ENCODE measurements at regions not wholly inside any gene's neighbourhood (a gene's known extent, or its start where the extent isn't known, plus 50 kb on each side); places are given as distances from the start of the nearest gene placed in this dataset.

DNA sequence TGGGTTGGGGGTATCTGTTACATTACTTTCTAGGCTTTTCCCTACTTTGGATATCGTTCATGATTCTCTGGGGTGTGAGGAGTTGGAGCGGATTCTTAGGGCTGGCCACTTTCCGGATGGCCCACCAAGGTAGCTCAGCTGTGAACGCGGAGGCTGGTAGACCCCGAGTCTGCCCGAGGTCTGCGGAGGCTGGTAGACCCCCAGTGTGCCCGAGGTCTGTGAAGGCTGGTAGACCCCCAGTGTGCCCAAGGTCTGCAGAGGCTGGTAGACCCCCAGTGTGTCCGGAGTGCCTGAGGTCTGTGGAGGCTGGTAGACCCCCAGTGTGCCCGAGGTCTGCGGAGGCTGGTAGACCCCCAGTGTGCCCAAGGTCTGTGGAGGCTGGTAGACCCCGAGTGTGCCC lies 99.2 kb upstream of the ZNF469 start:
- H4K20me1 ChIP-seq (ENCODE audit: insufficient read depth, low read length), result no peaks in the 10 kb centered on the region
- H3K27me3 ChIP-seq (ENCODE audit: insufficient read depth, low read length), result no peaks in the 10 kb centered on the region
- no peak overlapping the region for H2AFZ ChIP-seq (ENCODE audit: low read length)
- peak; percentile 60 for DNase-seq (ENCODE audit: insufficient read length, low spot score, missing footprints)
- H3K79me2 ChIP-seq (ENCODE audit: insufficient read depth, low read length), result no peaks in the 10 kb centered on the region
- no peak overlapping the region for H3K27ac ChIP-seq (ENCODE audit: low read depth, low read length)
- H3K9me3 ChIP-seq (ENCODE audit: low read depth, low read length), result peaks cover 12% of the 10 kb centered on the region
- H3K4me2 ChIP-seq (ENCODE audit: insufficient read depth, low read length), result no peak overlapping the region
- H3K36me3 ChIP-seq (ENCODE audit: insufficient read depth, low read length), result no peaks in the 10 kb centered on the region
- no peak overlapping the region for H3K4me3 ChIP-seq (ENCODE audit: insufficient read depth, low read length)
- TF ChIP-seq, protein P1, sequence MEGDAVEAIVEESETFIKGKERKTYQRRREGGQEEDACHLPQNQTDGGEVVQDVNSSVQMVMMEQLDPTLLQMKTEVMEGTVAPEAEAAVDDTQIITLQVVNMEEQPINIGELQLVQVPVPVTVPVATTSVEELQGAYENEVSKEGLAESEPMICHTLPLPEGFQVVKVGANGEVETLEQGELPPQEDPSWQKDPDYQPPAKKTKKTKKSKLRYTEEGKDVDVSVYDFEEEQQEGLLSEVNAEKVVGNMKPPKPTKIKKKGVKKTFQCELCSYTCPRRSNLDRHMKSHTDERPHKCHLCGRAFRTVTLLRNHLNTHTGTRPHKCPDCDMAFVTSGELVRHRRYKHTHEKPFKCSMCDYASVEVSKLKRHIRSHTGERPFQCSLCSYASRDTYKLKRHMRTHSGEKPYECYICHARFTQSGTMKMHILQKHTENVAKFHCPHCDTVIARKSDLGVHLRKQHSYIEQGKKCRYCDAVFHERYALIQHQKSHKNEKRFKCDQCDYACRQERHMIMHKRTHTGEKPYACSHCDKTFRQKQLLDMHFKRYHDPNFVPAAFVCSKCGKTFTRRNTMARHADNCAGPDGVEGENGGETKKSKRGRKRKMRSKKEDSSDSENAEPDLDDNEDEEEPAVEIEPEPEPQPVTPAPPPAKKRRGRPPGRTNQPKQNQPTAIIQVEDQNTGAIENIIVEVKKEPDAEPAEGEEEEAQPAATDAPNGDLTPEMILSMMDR (IDR thresholded peaks at IDR 0.05; ENCODE audit: extremely low read depth, low read depth, low read length), result no peak
- no peaks in the 10 kb centered on the region for H3K4me1 ChIP-seq (ENCODE audit: insufficient read depth, low read length)

DNA sequence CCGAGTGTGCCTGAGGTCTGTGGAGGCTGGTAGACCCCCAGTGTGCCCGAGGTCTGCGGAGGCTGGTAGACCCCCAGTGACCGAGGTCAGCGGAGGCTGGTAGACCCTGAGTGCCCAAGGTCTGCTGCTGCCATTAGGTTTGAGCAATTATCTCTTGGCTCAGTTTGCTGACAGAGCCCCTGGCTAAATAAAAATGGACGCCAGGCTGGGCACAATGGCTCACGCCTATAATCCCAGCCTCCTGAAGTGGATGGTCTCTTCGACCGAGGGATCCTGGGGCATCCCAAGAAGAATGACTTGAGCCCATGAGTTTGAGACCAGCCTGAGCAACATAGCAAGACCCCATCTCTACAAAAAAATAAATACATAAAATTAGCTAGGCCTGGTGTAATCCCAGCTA lies 98.7 kb upstream of the ZNF469 start:
- H3K27me3 ChIP-seq (ENCODE audit: insufficient read depth, low read length), result no peaks in the 10 kb centered on the region
- no peaks in the 10 kb centered on the region for H3K4me1 ChIP-seq (ENCODE audit: insufficient read depth, low read length)
- H2AFZ ChIP-seq (ENCODE audit: low read length), result no peak overlapping the region
- no peak overlapping the region for H3K4me2 ChIP-seq (ENCODE audit: insufficient read depth, low read length)
- H3K9me3 ChIP-seq (ENCODE audit: low read depth, low read length), result peaks cover 12% of the 10 kb centered on the region
- H3K79me2 ChIP-seq (ENCODE audit: insufficient read depth, low read length), result no peaks in the 10 kb centered on the region
- no peaks in the 10 kb centered on the region for H4K20me1 ChIP-seq (ENCODE audit: insufficient read depth, low read length)
- TF ChIP-seq, protein P1 (IDR thresholded peaks at IDR 0.05; ENCODE audit: extremely low read depth, low read depth, low read length), result no peak
- H3K36me3 ChIP-seq (ENCODE audit: insufficient read depth, low read length), result no peaks in the 10 kb centered on the region
- H3K4me3 ChIP-seq (ENCODE audit: insufficient read depth, low read length), result no peak overlapping the region
- DNase-seq (ENCODE audit: insufficient read length, low spot score, missing footprints), result no peak
- H3K27ac ChIP-seq (ENCODE audit: low read depth, low read length), result no peak overlapping the region

DNA sequence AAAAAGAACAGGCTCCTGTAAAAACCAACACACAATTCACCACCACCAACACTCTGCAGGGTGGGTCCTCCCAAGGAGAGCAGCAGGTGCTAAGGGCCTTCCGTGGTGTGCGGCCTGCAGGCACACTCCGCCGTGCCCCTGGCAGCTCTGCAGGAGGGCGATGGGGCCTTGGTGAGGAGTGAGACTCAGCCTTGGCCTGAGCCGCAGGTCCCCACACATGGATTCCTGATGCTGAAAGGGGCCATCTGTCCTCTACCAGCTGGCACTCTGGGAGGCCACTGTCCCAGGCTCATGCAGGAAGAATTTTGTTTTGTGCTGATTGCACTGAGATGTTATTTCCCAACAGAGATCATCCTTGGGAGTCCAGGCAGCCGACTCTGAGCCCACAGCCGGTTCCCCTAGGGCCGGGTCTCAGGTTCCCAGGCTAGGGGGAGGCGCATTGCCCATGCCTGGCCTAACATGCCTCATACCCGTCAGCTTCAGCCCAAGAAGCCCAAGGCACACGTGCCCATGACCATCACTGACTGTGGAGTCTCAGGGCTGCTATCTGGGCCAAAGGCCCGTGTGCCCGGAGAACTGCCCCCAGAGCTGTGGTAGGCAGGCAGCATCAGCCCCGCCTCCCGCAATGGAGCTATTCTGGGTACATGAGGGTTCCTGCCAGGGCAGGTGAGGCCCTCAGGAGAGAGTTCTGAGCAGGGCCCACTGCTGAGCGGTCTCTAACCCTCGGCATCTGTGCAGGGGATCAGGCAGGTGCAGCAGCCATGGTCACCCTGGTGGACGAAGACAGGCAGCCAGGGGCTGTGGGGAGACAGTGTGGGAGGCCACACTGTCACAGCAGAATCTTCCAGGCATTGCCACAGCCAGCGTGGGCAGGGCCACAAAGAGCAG lies 97.9 kb upstream of the ZNF469 start:
- Histone ChIP-seq H3K4me3 (ENCODE audit: insufficient read depth, low read length) (no peak overlapping the region), H3K27ac (ENCODE audit: low read depth, low read length) (no peak overlapping the region), H3K4me1 (ENCODE audit: insufficient read depth, low read length) (no peaks in the 10 kb centered on the region), H3K27me3 (ENCODE audit: insufficient read depth, low read length) (no peaks in the 10 kb centered on the region), H3K36me3 (ENCODE audit: insufficient read depth, low read length) (no peaks in the 10 kb centered on the region), H3K79me2 (ENCODE audit: insufficient read depth, low read length) (no peaks in the 10 kb centered on the region), H4K20me1 (ENCODE audit: insufficient read depth, low read length) (no peaks in the 10 kb centered on the region), H3K4me2 (ENCODE audit: insufficient read depth, low read length) (no peak overlapping the region), H3K9me3 (ENCODE audit: low read depth, low read length) (peaks cover 11% of the 10 kb centered on the region), H2AFZ (ENCODE audit: low read length) (no peak overlapping the region)
- DNase-seq (ENCODE audit: insufficient read length, low spot score, missing footprints), result peak; percentile 66
- TF ChIP-seq, protein P1 (IDR thresholded peaks at IDR 0.05; ENCODE audit: extremely low read depth, low read depth, low read length), result no peak

DNA sequence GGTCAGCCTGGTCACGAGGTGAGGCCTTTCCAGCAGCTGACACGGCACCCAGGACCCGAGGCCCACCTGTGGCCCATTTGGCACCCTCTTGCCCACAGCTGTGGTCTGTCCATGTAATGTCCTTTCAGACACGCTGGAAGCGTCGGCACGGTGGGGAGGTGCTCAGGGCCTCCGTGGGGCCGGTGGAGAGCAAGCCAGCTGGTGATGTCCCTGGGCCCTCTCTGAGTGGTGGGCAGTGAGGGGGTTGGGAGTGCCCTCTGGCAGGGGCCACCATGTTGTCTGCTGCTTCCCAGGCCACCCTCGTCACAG lies 97.3 kb upstream of the ZNF469 start:
- DNase-seq (ENCODE audit: insufficient read length, low spot score, missing footprints), result peak; percentile 34
- no peak overlapping the region for H3K4me2 ChIP-seq (ENCODE audit: insufficient read depth, low read length)
- H3K36me3 ChIP-seq (ENCODE audit: insufficient read depth, low read length), result no peaks in the 10 kb centered on the region
- H3K4me1 ChIP-seq (ENCODE audit: insufficient read depth, low read length), result no peaks in the 10 kb centered on the region
- peaks cover 11% of the 10 kb centered on the region for H3K9me3 ChIP-seq (ENCODE audit: low read depth, low read length)
- H3K27ac ChIP-seq (ENCODE audit: low read depth, low read length), result no peak overlapping the region
- H4K20me1 ChIP-seq (ENCODE audit: insufficient read depth, low read length), result no peaks in the 10 kb centered on the region
- TF ChIP-seq, protein P1 (IDR thresholded peaks at IDR 0.05; ENCODE audit: extremely low read depth, low read depth, low read length), result no peak
- no peaks in the 10 kb centered on the region for H3K79me2 ChIP-seq (ENCODE audit: insufficient read depth, low read length)
- H2AFZ ChIP-seq (ENCODE audit: low read length), result no peak overlapping the region
- no peaks in the 10 kb centered on the region for H3K27me3 ChIP-seq (ENCODE audit: insufficient read depth, low read length)
- no peak overlapping the region for H3K4me3 ChIP-seq (ENCODE audit: insufficient read depth, low read length)

Measured in osteoblast (primary cell).